ENCODE measurements at regions not wholly inside any gene's neighbourhood (a gene's known extent, or its start where the extent isn't known, plus 50 kb on each side); places are given as distances from the start of the nearest gene placed in this dataset.
A peak's percentile ranks its signal among the peaks of the same experiment; 100 is the strongest.

- TF ChIP-seq POLR2A (IDR thresholded peaks at IDR 0.05) = no peak
- TF ChIP-seq CTCF (IDR thresholded peaks at IDR 0.05) = peak in 1 of 12 donors; percentile 9
Observed at GRCh38 chr11:104823657-104824056, 74.6 kb downstream of the CASP12 start.
